CD4-positive, alpha-beta memory T cell (primary cell): ENCODE measurements at regions not wholly inside any gene's neighbourhood (a gene's known extent, or its start where the extent isn't known, plus 50 kb on each side); places are given as distances from the start of the nearest gene placed in this dataset.

Source experiments
- CTCF ChIA-PET: fragments of 350-600 bp; sonication (Branson Sonifier 250); formaldehyde crosslinking; loops from one replicate; lab custom pipeline; 2021; ENCODE audit warnings: inconsistent platforms; ENCODE audit not compliant: partially characterized antibody; lab: Charles Lee
- POLR2A ChIA-PET: fragments of 350-600 bp; sonication (Branson Sonifier 250); formaldehyde crosslinking; loops from one replicate; lab custom pipeline; 2021; ENCODE audit not compliant: partially characterized antibody; lab: Charles Lee
- DNase-seq, 5 donors: peaks; one replicate each; pipeline versions ENCODE4 v3.0.0 to v3.0.0-alpha.2; 2020 to 2022; ENCODE audit warnings: mixed read lengths in 1 of 5
- H3K27ac ChIP-seq: one replicate; pipeline ENCODE4 v1.7.0; 2013; ENCODE audit warnings: low read depth, low read length
- H3K27me3 ChIP-seq: 2 replicates; pipeline ENCODE4 v1.7.0; 2013; ENCODE audit warnings: mild to moderate bottlenecking, low read length, moderate library complexity; ENCODE audit not compliant: insufficient read depth
- H3K36me3 ChIP-seq: 2 replicates; pipeline ENCODE4 v1.7.0; 2013; ENCODE audit warnings: mild to moderate bottlenecking, low read length, moderate library complexity; ENCODE audit not compliant: insufficient read depth
- H3K4me1 ChIP-seq: 2 replicates; pipeline ENCODE4 v1.7.0; 2013; ENCODE audit warnings: mild to moderate bottlenecking, low read length, moderate library complexity; ENCODE audit not compliant: insufficient read depth
- H3K4me3 ChIP-seq, 2 donors: one replicate each; pipeline ENCODE4 v1.7.0; 2013; ENCODE audit warnings: low read length in 2 of 2, mild to moderate bottlenecking in 1 of 2
- H3K9me3 ChIP-seq, 2 donors: one replicate each; pipeline ENCODE4 v1.7.0; 2013; ENCODE audit warnings: low read length in 2 of 2, control low read depth in 1 of 2; ENCODE audit not compliant: control insufficient read depth in 1 of 2
- H3K27ac Mint-ChIP-seq, 7 donors: one replicate each; pipeline ENCODE4 v1.8.0; 2020 to 2021; ENCODE audit warnings: mixed read lengths in 7 of 7, mild to moderate bottlenecking in 6 of 7, inconsistent platforms in 3 of 7, moderate library complexity in 3 of 7
- H3K27me3 Mint-ChIP-seq, 2 donors: one replicate each; pipeline ENCODE4 v1.8.0; 2020 to 2021; ENCODE audit warnings: mixed read lengths in 2 of 2
- H3K36me3 Mint-ChIP-seq, 2 donors: one replicate each; pipeline ENCODE4 v1.8.0; 2020 to 2021; ENCODE audit warnings: mixed read lengths in 2 of 2, inconsistent platforms in 1 of 2, mild to moderate bottlenecking in 1 of 2
- H3K4me1 Mint-ChIP-seq, 4 donors: one replicate each; pipeline ENCODE4 v1.8.0; 2020 to 2021; ENCODE audit warnings: mixed read lengths in 4 of 4, mild to moderate bottlenecking in 1 of 4
- H3K4me3 Mint-ChIP-seq, 8 donors: one replicate each; pipeline ENCODE4 v1.8.0; 2020 to 2021; ENCODE audit warnings: mixed read lengths in 8 of 8, mild to moderate bottlenecking in 7 of 8, moderate library complexity in 6 of 8, inconsistent platforms in 3 of 8
- H3K9me3 Mint-ChIP-seq, 8 donors: one replicate each; pipeline ENCODE4 v1.8.0; 2020 to 2021; ENCODE audit warnings: mixed read lengths in 8 of 8, mild to moderate bottlenecking in 5 of 8, inconsistent platforms in 3 of 8, moderate library complexity in 1 of 8
- intact Hi-C: fragments of 100-400 bp; cut with micrococcal nuclease; formaldehyde crosslinking; loops from one replicate; pipeline ENCODE4 v1.15.1; 2023

GRCh38 chr3:57009802-57010201, 50.7 kb upstream of the SPATA12 start:
- H3K36me3 ChIP-seq: no peaks in the 10 kb centered on the region
- POLR2A ChIA-PET: no interaction called here
- no peak overlapping the region for H3K27ac ChIP-seq
- H3K4me3 ChIP-seq: no peak overlapping the region
- H3K9me3 ChIP-seq: no peaks in the 10 kb centered on the region
- intact Hi-C loops: no loop called here
- no peak for DNase-seq
- no peak overlapping the region for H3K4me3 Mint-ChIP-seq
- H3K4me1 ChIP-seq: no peaks in the 10 kb centered on the region
- no peak overlapping the region for H3K27ac Mint-ChIP-seq
- no peaks in the 10 kb centered on the region for H3K36me3 Mint-ChIP-seq
- CTCF ChIA-PET: interaction anchor here (2.2 kb wide), 1 partner anchor 13 kb away, joined by 11 read pairs; no protein-coding TSS in a partner anchor
- H3K4me1 Mint-ChIP-seq: peaks cover 0 to 5% (median 4%) of the 10 kb centered on the region in 4 donors
- no peaks in the 10 kb centered on the region for H3K27me3 ChIP-seq
- no peaks in the 10 kb centered on the region for H3K27me3 Mint-ChIP-seq
- peaks cover 0 to 2% (median 0%) of the 10 kb centered on the region in 8 donors for H3K9me3 Mint-ChIP-seq

- Histone ChIP-seq H3K9me3 (no peaks in the 10 kb centered on the region), H3K27me3 (no peaks in the 10 kb centered on the region), H3K4me3 (no peak overlapping the region), H3K4me1 (no peaks in the 10 kb centered on the region), H3K27ac (no peak overlapping the region), H3K36me3 (no peaks in the 10 kb centered on the region)
- Mint-ChIP-seq H3K9me3 (peaks cover 0 to 2% (median 0%) of the 10 kb centered on the region in 8 donors), H3K36me3 (no peaks in the 10 kb centered on the region), H3K27me3 (peaks cover under 1 to 1% of the 10 kb centered on the region in 2 donors), H3K4me3 (no peak overlapping the region), H3K4me1 (peaks cover 0 to 5% (median 4%) of the 10 kb centered on the region in 4 donors), H3K27ac (no peak overlapping the region)
- ChIA-PET POLR2A (no interaction called here), CTCF (interaction anchor here (2.2 kb wide), 1 partner anchor 13 kb away, joined by 11 read pairs; no protein-coding TSS in a partner anchor)
- DNase-seq: no peak
- intact Hi-C loops: no loop called here
Measured at GRCh38 chr3:57009367-57009766, 51.1 kb upstream of the SPATA12 start.

- intact Hi-C loops: no loop called here
- no peaks in the 10 kb centered on the region for H3K9me3 ChIP-seq
- Mint-ChIP-seq H3K27me3 (peaks cover 2 to 4% of the 10 kb centered on the region in 2 donors), H3K4me3 (no peak overlapping the region), H3K27ac (peak overlapping the region in 2 of 7 donors; percentile 36 to 66), H3K4me1 (peaks cover 0 to 5% (median 3%) of the 10 kb centered on the region in 4 donors), H3K36me3 (no peaks in the 10 kb centered on the region), H3K9me3 (peaks cover 0 to 2% (median 0%) of the 10 kb centered on the region in 8 donors)
- no peaks in the 10 kb centered on the region for H3K27me3 ChIP-seq
- no peaks in the 10 kb centered on the region for H3K36me3 ChIP-seq
- POLR2A ChIA-PET: interaction anchor here (0.6 kb wide), 1 partner anchor 12 kb away, joined by 3 read pairs; no protein-coding TSS in a partner anchor
- no peak for DNase-seq
- no peak overlapping the region for H3K4me3 ChIP-seq
- CTCF ChIA-PET: interaction anchor here (0.6 to 2.2 kb wide), 4 partner anchors 9 to 63 kb away, joined by 3 to 11 read pairs (median 4); no protein-coding TSS in a partner anchor
- H3K27ac ChIP-seq: no peak overlapping the region
- no peaks in the 10 kb centered on the region for H3K4me1 ChIP-seq
Measured at GRCh38 chr3:57007521-57008460, 52.7 kb upstream of the SPATA12 start.

- H3K36me3 Mint-ChIP-seq: no peaks in the 10 kb centered on the region
- CTCF ChIA-PET: interaction anchor here (3.5 kb wide), 1 partner anchor 11 kb away, joined by 18 read pairs; no protein-coding TSS in a partner anchor
- no peaks in the 10 kb centered on the region for H3K36me3 ChIP-seq
- no peak overlapping the region for H3K4me3 ChIP-seq
- no peak overlapping the region for H3K27ac Mint-ChIP-seq
- peaks cover 0 to 5% (median 3%) of the 10 kb centered on the region in 4 donors for H3K4me1 Mint-ChIP-seq
- intact Hi-C loops: no loop called here
- H3K4me3 Mint-ChIP-seq: no peak overlapping the region
- no peaks in the 10 kb centered on the region for H3K4me1 ChIP-seq
- peaks cover 0 to 2% (median 0%) of the 10 kb centered on the region in 8 donors for H3K9me3 Mint-ChIP-seq
- peaks cover 2 to 4% of the 10 kb centered on the region in 2 donors for H3K27me3 Mint-ChIP-seq
- POLR2A ChIA-PET: no interaction called here
- no peak overlapping the region for H3K27ac ChIP-seq
- no peaks in the 10 kb centered on the region for H3K27me3 ChIP-seq
- H3K9me3 ChIP-seq: no peaks in the 10 kb centered on the region
- no peak for DNase-seq
Measured at GRCh38 chr3:57006949-57007419, 53.5 kb upstream of the SPATA12 start.

- ChIA-PET POLR2A (no interaction called here), CTCF (interaction anchor here (3.5 kb wide), 1 partner anchor 10 kb away, joined by 18 read pairs; no protein-coding TSS in a partner anchor)
- Histone ChIP-seq H3K27me3 (no peaks in the 10 kb centered on the region), H3K9me3 (no peaks in the 10 kb centered on the region), H3K4me1 (no peaks in the 10 kb centered on the region), H3K27ac (no peak overlapping the region), H3K36me3 (no peaks in the 10 kb centered on the region), H3K4me3 (no peak overlapping the region)
- H3K4me3 Mint-ChIP-seq: no peak overlapping the region
- intact Hi-C loops: no loop called here
- no peaks in the 10 kb centered on the region for H3K36me3 Mint-ChIP-seq
- H3K9me3 Mint-ChIP-seq: peaks cover 0 to 2% (median 0%) of the 10 kb centered on the region in 8 donors
- no peak overlapping the region for H3K27ac Mint-ChIP-seq
- DNase-seq: no peak
- H3K4me1 Mint-ChIP-seq: peaks cover 0 to 5% (median 3%) of the 10 kb centered on the region in 4 donors
- H3K27me3 Mint-ChIP-seq: peaks cover 2 to 4% of the 10 kb centered on the region in 2 donors
Measured at GRCh38 chr3:57006179-57006657, 54.2 kb upstream of the SPATA12 start.

GRCh38 chr3:57004229-57004628, 56.2 kb upstream of the SPATA12 start:
- ChIA-PET POLR2A (no interaction called here), CTCF (interaction anchor here (0.8 to 3.5 kb wide), 2 partner anchors 8 to 16 kb away, joined by 3 to 18 read pairs; no protein-coding TSS in a partner anchor)
- Mint-ChIP-seq H3K4me3 (no peak overlapping the region), H3K9me3 (peaks cover 0 to 2% (median 0%) of the 10 kb centered on the region in 8 donors), H3K36me3 (no peaks in the 10 kb centered on the region), H3K27me3 (peaks cover 2 to 4% of the 10 kb centered on the region in 2 donors), H3K27ac (no peak overlapping the region), H3K4me1 (peaks cover 0 to 5% (median 3%) of the 10 kb centered on the region in 4 donors)
- no peak for DNase-seq
- Histone ChIP-seq H3K27me3 (no peaks in the 10 kb centered on the region), H3K4me3 (no peak overlapping the region), H3K27ac (no peak overlapping the region), H3K4me1 (no peaks in the 10 kb centered on the region), H3K9me3 (no peaks in the 10 kb centered on the region), H3K36me3 (no peaks in the 10 kb centered on the region)
- intact Hi-C loops: no loop called here

GRCh38 chr3:57003676-57004075, 56.8 kb upstream of the SPATA12 start:
- H3K4me3 ChIP-seq: no peak overlapping the region
- H3K9me3 ChIP-seq: no peaks in the 10 kb centered on the region
- H3K36me3 ChIP-seq: no peaks in the 10 kb centered on the region
- Mint-ChIP-seq H3K4me3 (no peak overlapping the region), H3K9me3 (peaks cover 0 to 2% (median 0%) of the 10 kb centered on the region in 8 donors), H3K27ac (no peak overlapping the region), H3K36me3 (no peaks in the 10 kb centered on the region), H3K4me1 (peaks cover 0 to 5% (median 3%) of the 10 kb centered on the region in 4 donors), H3K27me3 (peaks cover 2 to 4% of the 10 kb centered on the region in 2 donors)
- CTCF ChIA-PET: interaction anchor here (3.5 kb wide), 1 partner anchor 8 kb away, joined by 18 read pairs; no protein-coding TSS in a partner anchor
- H3K27me3 ChIP-seq: no peaks in the 10 kb centered on the region
- POLR2A ChIA-PET: no interaction called here
- DNase-seq: no peak
- H3K27ac ChIP-seq: no peak overlapping the region
- intact Hi-C loops: no loop called here
- no peaks in the 10 kb centered on the region for H3K4me1 ChIP-seq
